ENCODE measurements at regions not wholly inside any gene's neighbourhood (a gene's known extent, or its start where the extent isn't known, plus 50 kb on each side); places are given as distances from the start of the nearest gene placed in this dataset.
A peak's percentile ranks its signal among the peaks of the same experiment; 100 is the strongest.

- DNase-seq: no peak
These were observed 52.9 kb upstream of the HPGDS start for GRCh38 chr4:94395562-94395961.

GRCh38 chr4:94396984-94397383 is 54.3 kb upstream of the HPGDS start:
- DNase-seq: no peak

GRCh38 chr4:94397635-94398034 is 54.1 kb upstream of the PDLIM5 start:
- no peak for DNase-seq

- DNase-seq: no peak
These were observed 52.5 kb upstream of the PDLIM5 start for GRCh38 chr4:94399277-94399676.

GRCh38 chr4:94399721-94400120 is 52.0 kb upstream of the PDLIM5 start:
- peak in 1 of 5 experiments; percentile 17 for DNase-seq

GRCh38 chr4:94400191-94400590 is 51.6 kb upstream of the PDLIM5 start:
- peak in 1 of 5 experiments; percentile 79 for DNase-seq

All from T-helper 2 cell (primary cell).